Choroid plexus epithelial cell (primary cell): ENCODE measurements at regions not wholly inside any gene's neighbourhood (a gene's known extent, or its start where the extent isn't known, plus 50 kb on each side); places are given as distances from the start of the nearest gene placed in this dataset.
A peak's percentile ranks its signal among the peaks of the same experiment; 100 is the strongest.

Source experiments
- DNase-seq: peaks from one replicate; pipeline ENCODE4 v3.0.0-alpha.2; 2010; ENCODE audit warnings: low read depth
- H3K4me3 ChIP-seq: 2 replicates; pipeline ENCODE4 v1.5.1; 2011; ENCODE audit warnings: low read depth, mild to moderate bottlenecking, control low read depth, low read length, moderate library complexity
- CTCF ChIP-seq: conservative IDR thresholded peaks from 2 replicates; pipeline ENCODE4 v1.5.1; 2011; ENCODE audit warnings: low read depth, mild to moderate bottlenecking, control low read depth, inconsistent platforms, low read length, moderate library complexity

- no peak for DNase-seq
- no peak overlapping the region for H3K4me3 ChIP-seq
- TF ChIP-seq CTCF = no peak
These were observed 290.8 kb upstream of the CHAC2 start for GRCh38 chr2:53476834-53477233.

- DNase-seq = no peak
- TF ChIP-seq CTCF = no peak
- H3K4me3 ChIP-seq = no peak overlapping the region
These were observed 291.8 kb upstream of the CHAC2 start for GRCh38 chr2:53475766-53476165.

GRCh38 chr2:53475321-53475720, 292.3 kb upstream of the CHAC2 start:
- H3K4me3 ChIP-seq = no peak overlapping the region
- no peak for TF ChIP-seq CTCF
- DNase-seq = peak; percentile 1

- no peak overlapping the region for H3K4me3 ChIP-seq
These were observed 292.7 kb upstream of the CHAC2 start for GRCh38 chr2:53474914-53475313.

GRCh38 chr2:53473775-53474311, 293.8 kb upstream of the CHAC2 start:
- no peak overlapping the region for H3K4me3 ChIP-seq
- no peak for DNase-seq
- no peak for TF ChIP-seq CTCF

More at GRCh38 chr2:53474914-53475313, 292.7 kb upstream of the CHAC2 start:
- no peak for DNase-seq
- TF ChIP-seq CTCF = no peak

DNA sequence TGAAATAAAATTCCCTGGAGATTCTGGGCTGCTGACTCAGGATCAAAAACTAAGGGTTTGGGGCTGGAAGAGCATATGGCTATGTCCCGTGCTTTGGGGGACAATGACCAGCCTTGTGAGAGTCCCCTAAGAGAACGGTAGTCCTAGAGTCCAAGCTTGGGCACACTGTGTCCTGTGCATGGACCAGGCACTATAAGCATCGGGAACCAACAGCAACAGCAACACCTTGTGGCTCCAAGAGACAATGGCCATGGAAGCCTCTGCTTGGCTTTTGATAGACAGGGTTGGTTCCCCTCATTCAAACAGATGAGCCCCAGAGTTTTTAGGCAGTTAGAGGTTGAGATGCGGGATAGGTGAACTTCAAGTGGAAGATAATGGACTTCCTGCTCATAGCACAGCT, 294.4 kb upstream of the CHAC2 start:
- DNase-seq = no peak
- TF ChIP-seq CTCF = no peak
- no peak overlapping the region for H3K4me3 ChIP-seq

- no peak for TF ChIP-seq CTCF
- no peak for DNase-seq
- no peak overlapping the region for H3K4me3 ChIP-seq
These were observed 300.0 kb upstream of the CHAC2 start for GRCh38 chr2:53467467-53468180.
